SK-N-SH treated with all-trans-retinoic acid at 6 μM for 48 hours (cell line): ENCODE measurements at regions not wholly inside any gene's neighbourhood (a gene's known extent, or its start where the extent isn't known, plus 50 kb on each side); places are given as distances from the start of the nearest gene placed in this dataset.
A peak's percentile ranks its signal among the peaks of the same experiment; 100 is the strongest.

Source experiments
- ATAC-seq: fragments of 200-7000 bp; cut with Tn5 transposase; 3 replicates; pipeline ENCODE4 v1.9.1; 2020; ENCODE audit warnings: mild to moderate bottlenecking, moderate library complexity
- ARNTL ChIP-seq: fragments of 450-650 bp; formaldehyde crosslinking; IDR thresholded peaks from 2 replicates; pipeline ENCODE4 v1.5.0; 2020; ENCODE audit warnings: low read depth, mild to moderate bottlenecking, moderate library complexity, borderline replicate concordance
- CSDC2 ChIP-seq: fragments of 250-450 bp; sonication (Bioruptor Pico); IDR thresholded peaks from 2 replicates; pipeline ENCODE4 v1.5.0; 2020; ENCODE audit warnings: mild to moderate bottlenecking, moderate library complexity
- ESRRG ChIP-seq: fragments of 250-450 bp; sonication (Bioruptor Pico); IDR thresholded peaks from 2 replicates; pipeline ENCODE4 v1.6.1; 2021; ENCODE audit warnings: mild to moderate bottlenecking
- GLIS3 ChIP-seq: fragments of 250-450 bp; sonication (Bioruptor Pico); IDR thresholded peaks from 2 replicates; pipeline ENCODE4 v1.5.0; 2020; ENCODE audit warnings: mild to moderate bottlenecking, moderate library complexity
- ISL1 ChIP-seq: fragments of 250-450 bp; sonication (Bioruptor Pico); IDR thresholded peaks from 2 replicates; pipeline ENCODE4 v2.1.2; 2022; ENCODE audit warnings: mild to moderate bottlenecking, moderate library complexity
- OSR1 ChIP-seq: fragments of 250-450 bp; sonication (Bioruptor Pico); IDR thresholded peaks from 2 replicates; pipeline ENCODE4 v1.8.0; 2022; ENCODE audit warnings: moderate library complexity, mild to moderate bottlenecking, inconsistent platforms
- PPARA ChIP-seq: fragments of 250-450 bp; sonication (Bioruptor Pico); IDR thresholded peaks from 2 replicates; pipeline ENCODE4 v1.5.0; 2020; ENCODE audit warnings: mild to moderate bottlenecking, borderline replicate concordance
- RARB ChIP-seq: fragments of 250-450 bp; sonication (Bioruptor Pico); IDR thresholded peaks from 2 replicates; pipeline ENCODE4 v1.8.0; 2021; ENCODE audit warnings: mild to moderate bottlenecking, moderate library complexity
- TCF4 ChIP-seq: fragments of 250-450 bp; sonication (Bioruptor Pico); IDR thresholded peaks from 2 replicates; pipeline ENCODE4 v1.8.0; 2021; ENCODE audit warnings: mild to moderate bottlenecking, moderate library complexity, borderline replicate concordance
- TOX ChIP-seq: fragments of 250-450 bp; sonication (Bioruptor Pico); IDR thresholded peaks from 2 replicates; pipeline ENCODE4 v1.8.0; 2021; ENCODE audit warnings: mild to moderate bottlenecking, moderate library complexity, borderline replicate concordance
- ZC3H10 ChIP-seq: fragments of 250-450 bp; sonication (Bioruptor Pico); IDR thresholded peaks from 2 replicates; pipeline ENCODE4 v1.5.1; 2021; ENCODE audit warnings: mild to moderate bottlenecking, moderate library complexity
- ZFP3 ChIP-seq: fragments of 250-450 bp; sonication (Bioruptor Pico); IDR thresholded peaks from 2 replicates; pipeline ENCODE4 v1.5.0; 2020; ENCODE audit warnings: mild to moderate bottlenecking, moderate library complexity
- ZFP30 ChIP-seq: fragments of 450-650 bp; formaldehyde crosslinking; IDR thresholded peaks from 2 replicates; pipeline ENCODE4 v1.5.0; 2022; ENCODE audit warnings: mild to moderate bottlenecking, moderate library complexity
- ZNF565 ChIP-seq: fragments of 450-650 bp; formaldehyde crosslinking; conservative IDR thresholded peaks from 2 replicates; pipeline ENCODE4 v1.5.0; 2020; ENCODE audit warnings: low read depth, mild to moderate bottlenecking, moderate library complexity
- ZNF70 ChIP-seq: fragments of 450-650 bp; formaldehyde crosslinking; IDR thresholded peaks from 2 replicates; pipeline ENCODE4 v1.5.0; 2020; ENCODE audit warnings: mild to moderate bottlenecking, moderate library complexity
- ZNF8 ChIP-seq: fragments of 450-650 bp; formaldehyde crosslinking; IDR thresholded peaks from 2 replicates; pipeline ENCODE4 v1.5.0; 2020; ENCODE audit warnings: mild to moderate bottlenecking, moderate library complexity
- TF ChIP-seq, protein P1 (sequence below): fragments of 250-450 bp; sonication (Bioruptor Pico); IDR thresholded peaks from 2 replicates; pipeline ENCODE4 v1.8.0; 2020; ENCODE audit warnings: mild to moderate bottlenecking, moderate library complexity, borderline replicate concordance
- TF ChIP-seq, protein P2 (sequence below): fragments of 250-450 bp; sonication (Bioruptor Pico); IDR thresholded peaks from 2 replicates; pipeline ENCODE4 v1.5.1; 2020; ENCODE audit warnings: low read depth, mild to moderate bottlenecking, moderate library complexity
- TF ChIP-seq, protein P3 (sequence below): fragments of 250-450 bp; sonication (Bioruptor Pico); IDR thresholded peaks from 2 replicates; pipeline ENCODE4 v1.8.0; 2021; ENCODE audit warnings: low read depth, mild to moderate bottlenecking, moderate library complexity, borderline replicate concordance
- TF ChIP-seq, protein P4 (sequence below): fragments of 250-450 bp; sonication (Bioruptor Pico); IDR thresholded peaks from 2 replicates; pipeline ENCODE4 v1.5.1; 2021; ENCODE audit warnings: mild to moderate bottlenecking, moderate library complexity

DNA sequence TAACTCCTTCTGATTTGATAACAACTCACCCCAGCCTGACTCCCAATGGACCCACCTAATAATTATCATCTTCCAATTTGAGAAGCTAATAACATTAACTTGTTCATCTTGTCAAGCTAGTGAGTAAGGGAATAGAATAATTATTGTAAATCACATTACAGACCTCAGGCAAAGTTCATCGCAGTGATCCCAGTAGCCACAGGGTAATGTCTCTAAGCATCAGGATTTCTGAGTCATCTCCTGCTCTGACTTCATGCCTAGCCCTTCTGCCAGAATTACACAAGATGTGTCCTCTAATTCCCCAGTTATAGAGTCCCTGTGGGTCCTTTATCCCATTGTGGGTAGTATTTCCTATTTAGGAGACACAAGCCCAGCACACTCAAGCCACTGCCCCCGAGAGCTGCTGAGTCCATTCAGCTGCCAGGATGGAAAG lies 365.7 kb downstream of the DEPDC1B start (continued):
- TF ChIP-seq, protein P1, sequence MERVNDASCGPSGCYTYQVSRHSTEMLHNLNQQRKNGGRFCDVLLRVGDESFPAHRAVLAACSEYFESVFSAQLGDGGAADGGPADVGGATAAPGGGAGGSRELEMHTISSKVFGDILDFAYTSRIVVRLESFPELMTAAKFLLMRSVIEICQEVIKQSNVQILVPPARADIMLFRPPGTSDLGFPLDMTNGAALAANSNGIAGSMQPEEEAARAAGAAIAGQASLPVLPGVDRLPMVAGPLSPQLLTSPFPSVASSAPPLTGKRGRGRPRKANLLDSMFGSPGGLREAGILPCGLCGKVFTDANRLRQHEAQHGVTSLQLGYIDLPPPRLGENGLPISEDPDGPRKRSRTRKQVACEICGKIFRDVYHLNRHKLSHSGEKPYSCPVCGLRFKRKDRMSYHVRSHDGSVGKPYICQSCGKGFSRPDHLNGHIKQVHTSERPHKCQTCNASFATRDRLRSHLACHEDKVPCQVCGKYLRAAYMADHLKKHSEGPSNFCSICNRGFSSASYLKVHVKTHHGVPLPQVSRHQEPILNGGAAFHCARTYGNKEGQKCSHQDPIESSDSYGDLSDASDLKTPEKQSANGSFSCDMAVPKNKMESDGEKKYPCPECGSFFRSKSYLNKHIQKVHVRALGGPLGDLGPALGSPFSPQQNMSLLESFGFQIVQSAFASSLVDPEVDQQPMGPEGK (CRISPR knock-in tag) = no peak
- TF ChIP-seq ZNF70 (CRISPR knock-in tag) = no peak

DNA sequence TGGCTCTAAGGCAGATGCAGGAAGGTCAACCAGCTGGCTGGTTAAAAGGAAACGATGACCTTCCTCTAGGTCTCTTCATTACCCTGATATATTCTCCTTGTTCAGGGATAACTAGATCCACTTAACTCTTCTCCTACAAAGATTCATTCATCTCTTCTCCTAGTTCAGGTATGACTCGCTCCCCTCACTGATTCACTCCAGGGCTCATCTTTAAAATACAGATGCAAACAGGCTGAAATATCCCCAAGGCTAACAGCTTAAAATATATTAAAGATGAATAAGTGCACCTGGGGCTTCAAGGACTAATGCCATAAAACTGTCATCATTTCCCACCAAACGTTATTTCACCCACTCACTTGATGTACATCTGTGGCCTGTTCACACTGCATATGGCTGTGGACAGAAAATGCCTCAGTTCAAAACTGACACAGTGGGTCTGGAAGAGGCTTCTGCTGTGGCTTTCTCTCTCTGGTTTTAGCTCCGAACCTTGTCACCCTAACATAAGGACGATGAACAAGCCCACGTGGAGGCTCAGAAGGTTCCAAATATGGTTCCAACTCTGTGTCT lies 366.9 kb downstream of the DEPDC1B start:
- TF ChIP-seq ESRRG (no peak), RARB (CRISPR knock-in tag) (no peak), ISL1 (CRISPR knock-in tag) (no peak), CSDC2 (no peak), TCF4 (CRISPR knock-in tag) (no peak), ZFP3 (CRISPR knock-in tag) (no peak), ZNF565 (CRISPR knock-in tag) (no peak), ZNF8 (CRISPR knock-in tag) (no peak), TOX (CRISPR knock-in tag) (no peak), GLIS3 (no peak), OSR1 (CRISPR knock-in tag) (no peak), ZFP30 (CRISPR knock-in tag) (no peak), PPARA (CRISPR knock-in tag) (no peak), ARNTL (no peak), ZC3H10 (CRISPR knock-in tag) (no peak), ZNF70 (CRISPR knock-in tag) (no peak)
- TF ChIP-seq, protein P2, sequence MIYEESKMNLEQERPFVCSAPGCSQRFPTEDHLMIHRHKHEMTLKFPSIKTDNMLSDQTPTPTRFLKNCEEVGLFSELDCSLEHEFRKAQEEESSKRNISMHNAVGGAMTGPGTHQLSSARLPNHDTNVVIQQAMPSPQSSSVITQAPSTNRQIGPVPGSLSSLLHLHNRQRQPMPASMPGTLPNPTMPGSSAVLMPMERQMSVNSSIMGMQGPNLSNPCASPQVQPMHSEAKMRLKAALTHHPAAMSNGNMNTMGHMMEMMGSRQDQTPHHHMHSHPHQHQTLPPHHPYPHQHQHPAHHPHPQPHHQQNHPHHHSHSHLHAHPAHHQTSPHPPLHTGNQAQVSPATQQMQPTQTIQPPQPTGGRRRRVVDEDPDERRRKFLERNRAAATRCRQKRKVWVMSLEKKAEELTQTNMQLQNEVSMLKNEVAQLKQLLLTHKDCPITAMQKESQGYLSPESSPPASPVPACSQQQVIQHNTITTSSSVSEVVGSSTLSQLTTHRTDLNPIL (CRISPR knock-in tag) = no peak
- TF ChIP-seq, protein P3, sequence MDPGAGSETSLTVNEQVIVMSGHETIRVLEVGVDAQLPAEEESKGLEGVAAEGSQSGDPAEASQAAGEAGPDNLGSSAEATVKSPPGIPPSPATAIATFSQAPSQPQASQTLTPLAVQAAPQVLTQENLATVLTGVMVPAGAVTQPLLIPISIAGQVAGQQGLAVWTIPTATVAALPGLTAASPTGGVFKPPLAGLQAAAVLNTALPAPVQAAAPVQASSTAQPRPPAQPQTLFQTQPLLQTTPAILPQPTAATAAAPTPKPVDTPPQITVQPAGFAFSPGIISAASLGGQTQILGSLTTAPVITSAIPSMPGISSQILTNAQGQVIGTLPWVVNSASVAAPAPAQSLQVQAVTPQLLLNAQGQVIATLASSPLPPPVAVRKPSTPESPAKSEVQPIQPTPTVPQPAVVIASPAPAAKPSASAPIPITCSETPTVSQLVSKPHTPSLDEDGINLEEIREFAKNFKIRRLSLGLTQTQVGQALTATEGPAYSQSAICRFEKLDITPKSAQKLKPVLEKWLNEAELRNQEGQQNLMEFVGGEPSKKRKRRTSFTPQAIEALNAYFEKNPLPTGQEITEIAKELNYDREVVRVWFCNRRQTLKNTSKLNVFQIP (CRISPR knock-in tag) = no peak
- TF ChIP-seq, protein P1 (CRISPR knock-in tag) = no peak
- TF ChIP-seq, protein P4, sequence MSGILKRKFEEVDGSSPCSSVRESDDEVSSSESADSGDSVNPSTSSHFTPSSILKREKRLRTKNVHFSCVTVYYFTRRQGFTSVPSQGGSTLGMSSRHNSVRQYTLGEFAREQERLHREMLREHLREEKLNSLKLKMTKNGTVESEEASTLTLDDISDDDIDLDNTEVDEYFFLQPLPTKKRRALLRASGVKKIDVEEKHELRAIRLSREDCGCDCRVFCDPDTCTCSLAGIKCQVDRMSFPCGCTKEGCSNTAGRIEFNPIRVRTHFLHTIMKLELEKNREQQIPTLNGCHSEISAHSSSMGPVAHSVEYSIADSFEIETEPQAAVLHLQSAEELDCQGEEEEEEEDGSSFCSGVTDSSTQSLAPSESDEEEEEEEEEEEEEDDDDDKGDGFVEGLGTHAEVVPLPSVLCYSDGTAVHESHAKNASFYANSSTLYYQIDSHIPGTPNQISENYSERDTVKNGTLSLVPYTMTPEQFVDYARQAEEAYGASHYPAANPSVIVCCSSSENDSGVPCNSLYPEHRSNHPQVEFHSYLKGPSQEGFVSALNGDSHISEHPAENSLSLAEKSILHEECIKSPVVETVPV = no peak
- ATAC-seq = peak; percentile 45

DNA sequence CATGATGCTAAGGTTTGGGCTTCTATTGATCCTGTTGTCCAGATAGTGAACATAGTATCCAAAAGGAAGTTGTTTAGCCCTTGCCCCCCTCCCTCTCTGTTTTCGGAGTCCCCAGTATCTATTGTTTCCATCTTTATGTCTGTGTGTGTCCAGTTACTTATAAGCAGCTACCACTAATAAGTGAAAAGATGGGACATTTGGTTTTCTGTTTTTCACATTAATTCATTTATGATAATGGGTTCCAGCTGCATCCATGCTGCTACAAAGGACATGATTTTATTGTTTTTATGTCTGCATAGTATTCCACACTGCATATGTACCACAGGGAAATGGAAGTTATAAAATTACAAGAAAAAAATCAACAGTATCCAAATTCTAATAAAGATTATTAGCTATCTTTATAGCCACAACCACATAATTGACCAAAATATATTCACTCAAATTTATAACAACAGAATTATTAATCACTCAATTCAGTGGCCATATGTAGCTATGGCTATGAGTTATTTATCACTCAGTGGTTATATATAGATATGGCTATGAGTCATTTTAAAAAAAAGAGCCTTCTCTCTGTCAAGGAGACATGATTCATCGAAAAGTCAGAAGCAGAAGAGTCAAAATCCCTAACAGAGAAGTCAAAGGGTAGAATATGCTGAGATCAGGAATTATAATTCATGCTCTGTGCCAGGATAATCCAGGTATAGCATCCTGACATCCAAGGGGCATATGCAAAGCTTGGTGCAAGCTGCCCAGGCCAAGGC lies 367.5 kb downstream of the DEPDC1B start:
- ATAC-seq = peak; percentile 71

More for the DNA sequence above, 367.5 kb downstream of the DEPDC1B start:
- TF ChIP-seq ISL1 (CRISPR knock-in tag) (peak; percentile 21; the same call in 1 of the 2 replicates), TOX (CRISPR knock-in tag) (peak; percentile 53; the same call in 1 of the 2 replicates), ZNF8 (CRISPR knock-in tag) (peak; percentile 100), TCF4 (CRISPR knock-in tag) (peak; percentile 95)
- TF ChIP-seq, protein P4 = no peak
- TF ChIP-seq, all 23 proteins: peak for 4
